ENCODE measurements at regions not wholly inside any gene's neighbourhood (a gene's known extent, or its start where the extent isn't known, plus 50 kb on each side); places are given as distances from the start of the nearest gene placed in this dataset.

GRCh38 chrX:98506907-98507306, 1623.2 kb downstream of the RPA4 start:
- TF ChIP-seq CTCF (conservative IDR thresholded peaks at IDR 0.05; ENCODE audit: low read depth, low read length) (no peak), EZH2 (IDR thresholded peaks at IDR 0.05; ENCODE audit: borderline replicate concordance, low read depth, low read length, poor library complexity, severe bottlenecking) (no peak)
